ENCODE measurements at regions not wholly inside any gene's neighbourhood (a gene's known extent, or its start where the extent isn't known, plus 50 kb on each side); places are given as distances from the start of the nearest gene placed in this dataset.
"Not testable (repeated sequence)": the region's sequence is repeated elsewhere in the genome, so short reads cannot be mapped to it uniquely, and the experiment has no call there.

- DNase-seq (no peak), ATAC-seq (no peak)
- Histone ChIP-seq H3K27ac (ENCODE audit: low read length) (no peak overlapping the region), H3K9me3 (ENCODE audit: control insufficient read depth, low read length) (no peaks in the 10 kb centered on the region), H3K4me1 (ENCODE audit: control insufficient read depth, insufficient read depth, low read length) (no peaks in the 10 kb centered on the region), H3K4me3 (ENCODE audit: low read length) (no peak overlapping the region), H3K27me3 (ENCODE audit: control insufficient read depth, insufficient read depth) (no peaks in the 10 kb centered on the region)
- WGBS, result 90% methylated on average over 2 of the region's 2 CpGs
- intact Hi-C loops (cut with DNase I), result no loop called here
These were observed 204.5 kb upstream of the SLCO3A1 start for GRCh38 chr15:91649016-91649415.

DNA sequence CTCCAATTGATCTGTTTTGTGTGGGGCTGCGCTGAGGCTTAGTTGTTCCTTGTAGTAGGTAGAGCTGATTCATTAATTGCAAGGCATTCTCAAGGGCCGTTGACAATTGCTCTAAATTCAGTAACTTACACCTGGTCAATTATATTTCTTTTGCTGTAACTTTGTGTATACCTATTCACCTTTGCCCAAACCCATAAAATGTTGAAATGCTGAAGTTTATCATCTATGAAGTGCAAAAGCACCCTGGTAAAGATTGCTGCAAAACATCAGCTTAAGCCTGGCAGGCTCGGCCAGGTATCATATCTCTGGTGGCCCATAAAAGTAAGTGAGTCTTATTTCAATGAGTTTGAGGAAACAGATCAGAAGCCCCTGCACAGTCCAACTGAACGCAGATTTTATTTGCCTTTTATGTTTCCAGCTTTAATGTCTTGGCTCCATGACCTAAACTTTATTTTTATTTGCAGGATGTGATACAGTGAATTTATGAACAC lies 203.6 kb upstream of the SLCO3A1 start:
- 90% methylated on average over 4 of the region's 4 CpGs for WGBS
- ATAC-seq (no peak), DNase-seq (no peak)
- Histone ChIP-seq H3K27me3 (ENCODE audit: control insufficient read depth, insufficient read depth) (no peaks in the 10 kb centered on the region), H3K27ac (ENCODE audit: low read length) (no peak overlapping the region), H3K9me3 (ENCODE audit: control insufficient read depth, low read length) (no peaks in the 10 kb centered on the region), H3K4me3 (ENCODE audit: low read length) (no peak overlapping the region), H3K4me1 (ENCODE audit: control insufficient read depth, insufficient read depth, low read length) (no peaks in the 10 kb centered on the region)
- intact Hi-C loops (cut with DNase I), result no loop called here

- intact Hi-C loops (cut with DNase I), result no loop called here
- whole genome bisulfite sequencing, result 89% methylated on average over 3 of the region's 3 CpGs
These were observed 202.3 kb upstream of the SLCO3A1 start for GRCh38 chr15:91651251-91651650.

GRCh38 chr15:91652610-91653207 lies 200.8 kb upstream of the SLCO3A1 start:
- Histone ChIP-seq H3K27me3 (ENCODE audit: control insufficient read depth, insufficient read depth) (no peaks in the 10 kb centered on the region), H3K9me3 (ENCODE audit: control insufficient read depth, low read length) (no peaks in the 10 kb centered on the region), H3K4me3 (ENCODE audit: low read length) (no peak overlapping the region), H3K27ac (ENCODE audit: low read length) (no peak overlapping the region), H3K4me1 (ENCODE audit: control insufficient read depth, insufficient read depth, low read length) (no peaks in the 10 kb centered on the region)
- intact Hi-C loops (cut with DNase I), result no loop called here
- no peak for ATAC-seq
- DNase-seq, result no peak
- 72% methylated on average over 7 of the region's 7 CpGs for WGBS

More at GRCh38 chr15:91651251-91651650, 202.3 kb upstream of the SLCO3A1 start:
- H3K4me1 ChIP-seq (ENCODE audit: control insufficient read depth, insufficient read depth, low read length), result no peaks in the 10 kb centered on the region
- H3K27ac ChIP-seq (ENCODE audit: low read length), result no peak overlapping the region
- H3K9me3 ChIP-seq (ENCODE audit: control insufficient read depth, low read length), result no peaks in the 10 kb centered on the region
- no peak for DNase-seq
- no peaks in the 10 kb centered on the region for H3K27me3 ChIP-seq (ENCODE audit: control insufficient read depth, insufficient read depth)
- no peak overlapping the region for H3K4me3 ChIP-seq (ENCODE audit: low read length)
- ATAC-seq, result no peak

- intact Hi-C loops (cut with DNase I); H3K27ac ChIP-seq (ENCODE audit: low read length); H3K9me3 ChIP-seq (ENCODE audit: control insufficient read depth, low read length); DNase-seq; H3K27me3 ChIP-seq (ENCODE audit: control insufficient read depth, insufficient read depth); ATAC-seq; H3K4me1 ChIP-seq (ENCODE audit: control insufficient read depth, insufficient read depth, low read length); H3K4me3 ChIP-seq (ENCODE audit: low read length): not testable (repeated sequence)
- 78% methylated on average over 12 of the region's 12 CpGs for WGBS
These were observed 197.8 kb upstream of the SLCO3A1 start for GRCh38 chr15:91655563-91656290.

DNA sequence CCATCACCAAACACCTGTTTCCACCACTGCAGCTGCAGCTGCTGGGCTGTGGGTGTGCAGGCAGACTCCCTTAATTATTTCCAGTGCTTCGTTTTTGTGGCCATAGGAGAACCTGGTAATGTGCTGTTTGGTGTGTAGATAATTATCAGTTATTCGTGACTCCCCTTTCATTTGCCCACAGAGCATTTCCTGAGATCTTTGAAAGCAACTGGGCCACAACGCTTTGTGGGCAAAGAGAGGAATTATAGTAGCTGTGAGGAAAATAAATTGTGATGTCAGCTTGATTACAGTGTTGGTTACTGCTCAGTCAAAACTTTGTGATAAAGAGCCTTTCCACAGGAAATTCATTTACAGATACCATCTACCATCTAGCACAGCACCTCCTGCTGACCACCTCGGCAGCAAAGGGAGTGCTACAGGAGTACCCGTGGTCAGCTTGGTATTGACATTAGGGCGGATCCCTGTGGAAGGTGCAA lies 193.3 kb upstream of the SLCO3A1 start:
- no peak for DNase-seq
- H3K9me3 ChIP-seq (ENCODE audit: control insufficient read depth, low read length), result no peaks in the 10 kb centered on the region
- intact Hi-C loops (cut with DNase I), result no loop called here
- ATAC-seq, result no peak
- WGBS, result 47% methylated on average over 6 of the region's 6 CpGs
- no peaks in the 10 kb centered on the region for H3K4me1 ChIP-seq (ENCODE audit: control insufficient read depth, insufficient read depth, low read length)
- no peaks in the 10 kb centered on the region for H3K27me3 ChIP-seq (ENCODE audit: control insufficient read depth, insufficient read depth)
- no peak overlapping the region for H3K4me3 ChIP-seq (ENCODE audit: low read length)
- H3K27ac ChIP-seq (ENCODE audit: low read length), result no peak overlapping the region

DNA sequence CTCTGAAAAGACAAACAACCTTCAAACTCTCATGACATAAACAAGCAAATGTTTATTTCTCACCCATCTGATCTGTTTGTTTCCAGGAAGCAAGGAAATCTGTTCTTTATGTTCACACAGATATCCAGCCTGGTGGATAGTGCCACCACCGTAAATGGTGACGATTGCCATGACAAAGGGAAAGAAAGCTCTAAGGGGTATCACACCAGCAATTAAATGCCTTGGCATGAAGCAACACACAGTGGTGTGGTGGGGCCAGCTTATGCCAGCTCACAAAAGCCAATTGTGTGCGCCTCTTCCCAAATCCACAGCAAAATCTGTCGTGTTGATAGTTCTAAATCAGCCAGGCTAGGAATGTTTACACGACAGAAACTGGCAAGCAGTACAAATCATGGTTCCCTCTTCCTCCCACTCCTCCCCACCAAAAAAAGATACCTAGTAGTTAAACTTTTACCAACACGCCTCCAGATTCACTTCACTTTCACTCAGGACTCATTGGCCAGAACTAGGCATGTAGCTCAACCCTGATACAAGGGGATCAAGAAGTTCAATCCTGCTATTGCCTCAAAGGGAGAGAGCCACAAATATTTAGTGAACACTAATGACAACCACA lies 189.2 kb upstream of the SLCO3A1 start:
- Histone ChIP-seq H3K27ac (ENCODE audit: low read length) (no peak overlapping the region), H3K27me3 (ENCODE audit: control insufficient read depth, insufficient read depth) (no peaks in the 10 kb centered on the region), H3K4me3 (ENCODE audit: low read length) (no peak overlapping the region), H3K9me3 (ENCODE audit: control insufficient read depth, low read length) (no peaks in the 10 kb centered on the region), H3K4me1 (ENCODE audit: control insufficient read depth, insufficient read depth, low read length) (no peaks in the 10 kb centered on the region)
- WGBS, result 57% methylated on average over 6 of the region's 6 CpGs
- DNase-seq, result no peak
- intact Hi-C loops (cut with DNase I), result no loop called here
- ATAC-seq, result no peak

- no peak overlapping the region for H3K27ac ChIP-seq (ENCODE audit: low read length)
- no peak overlapping the region for H3K4me3 ChIP-seq (ENCODE audit: low read length)
- H3K9me3 ChIP-seq (ENCODE audit: control insufficient read depth, low read length), result no peaks in the 10 kb centered on the region
- intact Hi-C loops (cut with DNase I), result no loop called here
- ATAC-seq (no peak), DNase-seq (no peak)
- no peaks in the 10 kb centered on the region for H3K27me3 ChIP-seq (ENCODE audit: control insufficient read depth, insufficient read depth)
- H3K4me1 ChIP-seq (ENCODE audit: control insufficient read depth, insufficient read depth, low read length), result no peaks in the 10 kb centered on the region
- 70% methylated on average over 4 of the region's 4 CpGs for WGBS
These were observed 188.3 kb upstream of the SLCO3A1 start for GRCh38 chr15:91665212-91665611.

DNA sequence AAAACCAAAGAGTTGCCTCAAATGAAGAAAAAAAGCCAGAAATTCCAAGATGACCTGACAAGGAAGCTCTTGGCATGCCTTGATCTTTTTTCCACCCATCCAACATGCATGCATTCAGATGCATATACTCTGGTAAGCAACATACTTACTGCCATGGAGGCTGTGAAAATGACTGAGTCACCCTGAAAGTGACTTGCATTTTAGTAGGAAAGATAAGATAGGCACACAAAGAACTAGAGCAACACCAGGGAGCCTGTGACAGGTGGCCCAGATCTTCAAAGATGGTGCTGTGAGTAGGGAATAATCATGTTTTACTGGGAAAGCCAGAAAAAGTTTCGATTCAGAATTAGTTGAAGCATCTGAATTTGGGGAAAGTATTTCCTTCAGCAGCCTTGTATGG lies 185.1 kb upstream of the SLCO3A1 start:
- Histone ChIP-seq H3K27me3 (ENCODE audit: control insufficient read depth, insufficient read depth) (no peaks in the 10 kb centered on the region), H3K4me1 (ENCODE audit: control insufficient read depth, insufficient read depth, low read length) (no peaks in the 10 kb centered on the region), H3K9me3 (ENCODE audit: control insufficient read depth, low read length) (no peaks in the 10 kb centered on the region), H3K27ac (ENCODE audit: low read length) (no peak overlapping the region), H3K4me3 (ENCODE audit: low read length) (no peak overlapping the region)
- no peak for ATAC-seq
- intact Hi-C loops (cut with DNase I), result no loop called here
- DNase-seq, result no peak
- WGBS, result 69% methylated on average over 1 of the region's 1 CpG

GRCh38 chr15:91670108-91670507 lies 183.4 kb upstream of the SLCO3A1 start:
- Histone ChIP-seq H3K9me3 (ENCODE audit: control insufficient read depth, low read length) (no peaks in the 10 kb centered on the region), H3K4me1 (ENCODE audit: control insufficient read depth, insufficient read depth, low read length) (no peaks in the 10 kb centered on the region), H3K4me3 (ENCODE audit: low read length) (no peak overlapping the region), H3K27me3 (ENCODE audit: control insufficient read depth, insufficient read depth) (no peaks in the 10 kb centered on the region), H3K27ac (ENCODE audit: low read length) (no peak overlapping the region)
- ATAC-seq, result no peak
- 57% methylated on average over 2 of the region's 2 CpGs for WGBS
- intact Hi-C loops (cut with DNase I), result no loop called here
- no peak for DNase-seq

GRCh38 chr15:91678003-91678402 lies 175.5 kb upstream of the SLCO3A1 start:
- Histone ChIP-seq H3K9me3 (ENCODE audit: control insufficient read depth, low read length) (no peaks in the 10 kb centered on the region), H3K27ac (ENCODE audit: low read length) (no peak overlapping the region), H3K4me3 (ENCODE audit: low read length) (no peak overlapping the region), H3K4me1 (ENCODE audit: control insufficient read depth, insufficient read depth, low read length) (no peaks in the 10 kb centered on the region), H3K27me3 (ENCODE audit: control insufficient read depth, insufficient read depth) (no peaks in the 10 kb centered on the region)
- ATAC-seq (no peak), DNase-seq (no peak)
- WGBS, result 73% methylated on average over 2 of the region's 2 CpGs
- intact Hi-C loops (cut with DNase I), result no loop called here
